Peyer's patch (tissue), 4 donors: ENCODE measurements at regions not wholly inside any gene's neighbourhood (a gene's known extent, or its start where the extent isn't known, plus 50 kb on each side); places are given as distances from the start of the nearest gene placed in this dataset.

Experiments used
- POLR2A ChIP-seq, 2 donors: fragments of 450-650 bp; IDR thresholded peaks; one replicate each; pipeline ENCODE4 v1.5.1; 2017; ENCODE audit warnings: antibody characterized with exemption in 2 of 2, mild to moderate bottlenecking in 2 of 2, moderate library complexity in 2 of 2
- TF ChIP-seq, protein P1 (sequence below), 6 experiments: fragments of 450-650 bp in 4 of 6; fragments of 200-600 bp in 2 of 6; sonication (generic) in 1 of 6; IDR thresholded peaks; one replicate each; pipeline ENCODE4 v1.5.1; 2017 to 2019; ENCODE audit warnings: antibody characterized with exemption in 6 of 6, mild to moderate bottlenecking in 3 of 6, moderate library complexity in 1 of 6

GRCh38 chr20:18926965-18927364 is 113.4 kb downstream of the SCP2D1 start:
- TF ChIP-seq, protein P1, sequence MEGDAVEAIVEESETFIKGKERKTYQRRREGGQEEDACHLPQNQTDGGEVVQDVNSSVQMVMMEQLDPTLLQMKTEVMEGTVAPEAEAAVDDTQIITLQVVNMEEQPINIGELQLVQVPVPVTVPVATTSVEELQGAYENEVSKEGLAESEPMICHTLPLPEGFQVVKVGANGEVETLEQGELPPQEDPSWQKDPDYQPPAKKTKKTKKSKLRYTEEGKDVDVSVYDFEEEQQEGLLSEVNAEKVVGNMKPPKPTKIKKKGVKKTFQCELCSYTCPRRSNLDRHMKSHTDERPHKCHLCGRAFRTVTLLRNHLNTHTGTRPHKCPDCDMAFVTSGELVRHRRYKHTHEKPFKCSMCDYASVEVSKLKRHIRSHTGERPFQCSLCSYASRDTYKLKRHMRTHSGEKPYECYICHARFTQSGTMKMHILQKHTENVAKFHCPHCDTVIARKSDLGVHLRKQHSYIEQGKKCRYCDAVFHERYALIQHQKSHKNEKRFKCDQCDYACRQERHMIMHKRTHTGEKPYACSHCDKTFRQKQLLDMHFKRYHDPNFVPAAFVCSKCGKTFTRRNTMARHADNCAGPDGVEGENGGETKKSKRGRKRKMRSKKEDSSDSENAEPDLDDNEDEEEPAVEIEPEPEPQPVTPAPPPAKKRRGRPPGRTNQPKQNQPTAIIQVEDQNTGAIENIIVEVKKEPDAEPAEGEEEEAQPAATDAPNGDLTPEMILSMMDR (IDR thresholded peaks at IDR 0.05): no peak
- TF ChIP-seq POLR2A (IDR thresholded peaks at IDR 0.05): no peak
